ENCODE measurements at regions not wholly inside any gene's neighbourhood (a gene's known extent, or its start where the extent isn't known, plus 50 kb on each side); places are given as distances from the start of the nearest gene placed in this dataset.
"Not testable (repeated sequence)": the region's sequence is repeated elsewhere in the genome, so short reads cannot be mapped to it uniquely, and the experiment has no call there.

DNA sequence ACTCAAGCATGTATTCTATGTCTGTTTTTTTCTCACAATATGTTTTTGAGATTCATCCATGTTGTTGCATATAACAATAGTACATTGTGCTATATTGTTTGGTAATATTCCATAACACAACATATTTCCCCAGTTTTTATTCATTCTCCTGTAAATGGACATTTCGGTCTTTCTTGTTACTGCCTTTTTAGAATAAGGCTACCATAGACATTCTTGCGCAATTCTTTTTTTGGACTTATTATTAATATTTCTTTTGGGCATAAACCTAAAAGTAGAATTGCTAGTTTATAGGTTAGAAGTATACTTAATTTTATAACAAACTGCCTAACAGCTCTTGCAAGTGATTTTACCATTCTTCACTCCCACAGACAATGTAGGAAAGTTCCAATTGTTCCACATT, 573.0 kb downstream of the ADGRL2 start:
- Histone ChIP-seq H3K27ac (no peak overlapping the region), H3K27me3 (no peaks in the 10 kb centered on the region)
- DNase-seq: no peak

DNA sequence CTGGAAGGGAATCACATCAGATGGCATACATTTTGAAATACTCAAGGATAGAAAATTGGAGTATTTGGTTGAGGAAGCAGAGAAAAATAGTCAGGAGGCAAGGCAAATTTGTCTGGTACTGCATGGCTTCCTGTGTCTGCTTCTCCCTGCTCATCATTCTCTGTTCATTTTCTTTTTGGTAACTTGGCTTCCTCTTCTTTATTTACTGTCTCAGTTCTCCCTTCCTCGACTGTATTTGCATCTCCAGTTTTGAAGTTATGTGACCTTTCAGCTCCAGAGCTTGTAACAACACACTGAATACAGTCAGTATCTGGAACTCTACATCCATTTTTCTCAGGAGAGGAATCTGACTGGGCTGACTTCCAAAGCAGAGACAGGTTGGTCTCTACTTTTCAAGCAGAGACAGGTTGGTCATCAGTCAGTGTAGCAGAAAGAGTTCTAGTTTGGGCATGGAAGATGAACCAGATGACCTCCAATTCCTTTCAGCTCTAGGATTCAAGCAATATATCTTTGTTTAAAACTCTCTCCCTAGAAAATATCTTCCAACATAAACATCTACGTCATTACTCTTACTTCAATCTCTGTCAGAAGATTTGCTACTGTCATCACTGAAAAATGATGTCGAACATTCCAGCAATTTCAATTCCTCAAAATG, 571.2 kb downstream of the ADGRL2 start:
- TF ChIP-seq, protein P1, sequence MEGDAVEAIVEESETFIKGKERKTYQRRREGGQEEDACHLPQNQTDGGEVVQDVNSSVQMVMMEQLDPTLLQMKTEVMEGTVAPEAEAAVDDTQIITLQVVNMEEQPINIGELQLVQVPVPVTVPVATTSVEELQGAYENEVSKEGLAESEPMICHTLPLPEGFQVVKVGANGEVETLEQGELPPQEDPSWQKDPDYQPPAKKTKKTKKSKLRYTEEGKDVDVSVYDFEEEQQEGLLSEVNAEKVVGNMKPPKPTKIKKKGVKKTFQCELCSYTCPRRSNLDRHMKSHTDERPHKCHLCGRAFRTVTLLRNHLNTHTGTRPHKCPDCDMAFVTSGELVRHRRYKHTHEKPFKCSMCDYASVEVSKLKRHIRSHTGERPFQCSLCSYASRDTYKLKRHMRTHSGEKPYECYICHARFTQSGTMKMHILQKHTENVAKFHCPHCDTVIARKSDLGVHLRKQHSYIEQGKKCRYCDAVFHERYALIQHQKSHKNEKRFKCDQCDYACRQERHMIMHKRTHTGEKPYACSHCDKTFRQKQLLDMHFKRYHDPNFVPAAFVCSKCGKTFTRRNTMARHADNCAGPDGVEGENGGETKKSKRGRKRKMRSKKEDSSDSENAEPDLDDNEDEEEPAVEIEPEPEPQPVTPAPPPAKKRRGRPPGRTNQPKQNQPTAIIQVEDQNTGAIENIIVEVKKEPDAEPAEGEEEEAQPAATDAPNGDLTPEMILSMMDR (IDR thresholded peaks at IDR 0.05): no peak
- no peak for TF ChIP-seq POLR2A (IDR thresholded peaks at IDR 0.05)

More for the DNA sequence above, 573.0 kb downstream of the ADGRL2 start:
- TF ChIP-seq, protein P1 (IDR thresholded peaks at IDR 0.05): no peak
- TF ChIP-seq POLR2A (IDR thresholded peaks at IDR 0.05): no peak
- H3K4me3 ChIP-seq: no peak overlapping the region
- no peaks in the 10 kb centered on the region for H3K36me3 ChIP-seq
- no peaks in the 10 kb centered on the region for H3K9me3 ChIP-seq
- H3K4me1 ChIP-seq: no peaks in the 10 kb centered on the region

DNA sequence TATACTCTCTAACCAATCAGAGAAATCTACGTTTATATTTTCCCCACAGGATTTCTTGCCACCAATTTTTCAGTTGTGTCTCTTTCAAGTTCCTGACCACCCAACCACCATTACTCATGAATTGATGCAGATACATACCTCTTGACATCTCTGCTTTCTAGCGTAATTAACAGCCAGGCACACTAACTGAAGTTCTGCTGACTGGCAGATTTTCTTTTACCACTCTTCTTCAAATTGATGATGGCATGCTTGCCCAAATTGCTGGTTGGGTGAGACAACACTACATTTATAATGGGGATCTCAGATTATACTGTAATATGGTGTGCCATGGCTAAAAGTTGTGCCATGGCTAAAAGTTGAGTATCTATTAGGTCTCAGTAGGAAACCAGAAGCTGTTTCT, 566.7 kb downstream of the ADGRL2 start:
- Histone ChIP-seq H3K4me1 (no peaks in the 10 kb centered on the region), H3K36me3 (no peaks in the 10 kb centered on the region)
- TF ChIP-seq, protein P1 (IDR thresholded peaks at IDR 0.05): no peak
- TF ChIP-seq POLR2A (IDR thresholded peaks at IDR 0.05): no peak

More for the DNA sequence above, 571.2 kb downstream of the ADGRL2 start:
- Histone ChIP-seq H3K4me1 (no peaks in the 10 kb centered on the region), H3K36me3 (no peaks in the 10 kb centered on the region), H3K27ac (no peak overlapping the region), H3K4me3 (no peak overlapping the region), H3K27me3 (no peaks in the 10 kb centered on the region), H3K9me3 (no peaks in the 10 kb centered on the region)
- DNase-seq: no peak

DNA sequence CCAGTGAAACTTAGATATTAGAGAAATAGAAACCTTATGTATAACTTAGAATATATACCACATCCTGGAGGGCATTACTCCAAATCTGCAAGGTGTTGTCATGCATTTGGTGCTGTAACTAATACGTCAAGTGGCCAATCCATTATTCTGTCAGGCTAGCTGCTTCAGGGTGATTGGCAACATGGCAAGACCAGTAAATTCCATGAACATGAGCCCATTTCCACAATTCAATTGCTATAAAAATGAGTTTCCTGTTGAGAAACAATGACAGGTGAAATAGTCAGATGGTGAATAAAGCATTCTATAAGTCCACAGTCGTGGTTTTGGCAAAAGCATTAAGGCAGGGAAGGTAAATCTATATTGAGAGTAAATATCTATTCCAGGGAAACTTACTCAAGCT, 566.0 kb downstream of the ADGRL2 start:
- H3K4me3 ChIP-seq: no peak overlapping the region
- TF ChIP-seq POLR2A (IDR thresholded peaks at IDR 0.05): no peak
- TF ChIP-seq, protein P1 (IDR thresholded peaks at IDR 0.05): no peak
- no peaks in the 10 kb centered on the region for H3K27me3 ChIP-seq
- no peak for DNase-seq
- no peaks in the 10 kb centered on the region for H3K4me1 ChIP-seq
- H3K27ac ChIP-seq: no peak overlapping the region
- no peaks in the 10 kb centered on the region for H3K9me3 ChIP-seq
- no peaks in the 10 kb centered on the region for H3K36me3 ChIP-seq

More for the DNA sequence above, 566.7 kb downstream of the ADGRL2 start:
- H3K27me3 ChIP-seq: no peaks in the 10 kb centered on the region
- H3K9me3 ChIP-seq: no peaks in the 10 kb centered on the region
- H3K4me3 ChIP-seq: no peak overlapping the region
- no peak for DNase-seq
- H3K27ac ChIP-seq: no peak overlapping the region

DNA sequence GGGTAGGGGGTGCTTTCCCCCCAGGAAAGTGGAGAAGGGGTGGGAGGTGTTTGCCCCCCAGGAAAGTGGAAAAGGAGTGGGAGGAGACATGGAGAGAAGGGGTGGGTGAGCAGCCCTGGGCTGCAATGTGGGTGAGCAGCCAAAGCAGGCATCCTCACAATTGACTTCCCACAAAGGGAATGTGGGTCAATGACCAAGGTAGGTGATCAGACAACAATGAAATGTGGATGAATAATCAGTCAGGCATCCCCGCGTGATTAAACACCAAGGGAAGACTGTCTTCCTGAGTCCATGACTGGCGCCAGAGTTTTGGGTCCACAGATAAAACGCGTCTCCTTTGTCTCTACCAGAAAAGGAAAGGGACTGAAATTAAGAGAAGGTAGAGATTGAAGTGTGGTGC, 558.8 kb downstream of the ADGRL2 start:
- H3K27ac ChIP-seq, H3K4me3 ChIP-seq, H3K9me3 ChIP-seq, H3K4me1 ChIP-seq, H3K27me3 ChIP-seq, H3K36me3 ChIP-seq, DNase-seq: not testable (repeated sequence)

DNA sequence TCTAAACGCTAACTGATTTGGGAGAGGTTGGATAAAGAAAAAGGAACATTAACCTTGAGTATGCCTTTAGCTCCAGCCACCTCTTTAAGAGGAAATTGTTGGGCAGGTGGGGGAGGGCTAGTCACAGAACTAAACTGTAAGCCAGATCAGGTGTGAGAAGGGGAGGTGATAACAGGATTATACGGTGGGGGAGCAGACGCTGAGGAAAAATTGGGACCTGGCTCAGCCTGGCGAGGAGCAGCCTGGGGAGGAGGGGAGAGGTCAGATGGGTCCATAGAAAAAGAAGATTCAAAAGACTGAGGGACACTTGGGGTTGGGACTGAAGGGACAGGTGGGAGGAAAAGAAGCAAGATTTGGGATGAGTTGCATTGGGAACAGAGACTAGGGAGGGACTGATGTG, 558.0 kb downstream of the ADGRL2 start:
- not testable (repeated sequence) for DNase-seq, H3K4me3 ChIP-seq, H3K27ac ChIP-seq, H3K4me1 ChIP-seq, H3K36me3 ChIP-seq, H3K9me3 ChIP-seq, H3K27me3 ChIP-seq

DNA sequence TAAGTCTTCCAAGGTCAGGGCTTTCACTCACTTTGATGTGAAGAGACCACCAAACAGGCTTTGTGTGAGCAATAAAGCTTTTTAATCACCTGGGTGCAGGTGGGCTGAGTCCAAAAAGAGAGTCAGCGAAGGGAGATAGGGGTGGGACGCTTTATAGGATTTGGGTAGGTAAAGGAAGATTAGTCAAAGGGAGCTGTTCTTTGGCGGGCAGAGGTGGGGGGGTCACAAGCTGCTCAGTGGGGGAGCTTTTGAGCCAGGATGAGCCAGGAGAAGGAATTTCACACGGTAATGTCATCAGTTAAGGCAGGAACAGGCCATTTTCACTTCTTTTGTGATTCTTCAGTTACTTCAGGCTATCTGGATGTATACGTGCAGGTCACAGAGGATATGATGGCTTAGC, 553.8 kb downstream of the ADGRL2 start:
- not testable (repeated sequence) for H3K4me1 ChIP-seq, H3K27ac ChIP-seq, H3K9me3 ChIP-seq, H3K27me3 ChIP-seq, DNase-seq, H3K4me3 ChIP-seq, H3K36me3 ChIP-seq

All from Peyer's patch (tissue), 4 donors.